H1 (cell line): ENCODE measurements at regions not wholly inside any gene's neighbourhood (a gene's known extent, or its start where the extent isn't known, plus 50 kb on each side); places are given as distances from the start of the nearest gene placed in this dataset.

Experiments used
- CHD7 ChIP-seq: fragments of 300-600 bp; sonication (generic); IDR thresholded peaks from 2 replicates; pipeline ENCODE4 v1.7.1; 2012; ENCODE audit warnings: low read length, moderate library complexity, mild to moderate bottlenecking, inconsistent platforms; ENCODE audit not compliant: insufficient replicate concordance
- EZH2 ChIP-seq: fragments of 200-600 bp; sonication (generic); IDR thresholded peaks from 2 replicates; pipeline ENCODE4 v1.7.1; 2012; ENCODE audit warnings: low read depth, mild to moderate bottlenecking, moderate library complexity, low read length, inconsistent platforms; ENCODE audit not compliant: severe bottlenecking
- JUN ChIP-seq: IDR thresholded peaks from 2 replicates; pipeline ENCODE4 v1.6.1; 2011; ENCODE audit warnings: low read depth, mild to moderate bottlenecking, improper control_type of control experiment, low read length
- RAD21 ChIP-seq, 2 experiments: IDR thresholded peaks in 1 of 2; conservative IDR thresholded peaks in 1 of 2; 2 replicates each; pipeline ENCODE4 v1.6.1; 2011; ENCODE audit warnings: low read depth in 2 of 2, low read length in 2 of 2, improper control_type of control experiment in 1 of 2, inconsistent platforms in 1 of 2, mild to moderate bottlenecking in 1 of 2, moderate library complexity in 1 of 2
- SRF ChIP-seq: IDR thresholded peaks from 2 replicates; pipeline ENCODE4 v1.6.1; 2011; ENCODE audit warnings: mild to moderate bottlenecking, low read depth, low read length, moderate library complexity

GRCh38 chr5:104421431-104421830 is 858.8 kb upstream of the NUDT12 start (continued):
- TF ChIP-seq CHD7 (no peak), SRF (no peak), RAD21 (IDR thresholded peaks at IDR 0.05 in 1 of 2, conservative IDR thresholded peaks at IDR 0.05 in 1 of 2; ENCODE audit: low read depth in 2 of 2, low read length in 2 of 2) (no peak), JUN (no peak), EZH2 (no peak)
- TF ChIP-seq, all 59 proteins: peak for 0
